ENCODE measurements at regions not wholly inside any gene's neighbourhood (a gene's known extent, or its start where the extent isn't known, plus 50 kb on each side); places are given as distances from the start of the nearest gene placed in this dataset.

DNA sequence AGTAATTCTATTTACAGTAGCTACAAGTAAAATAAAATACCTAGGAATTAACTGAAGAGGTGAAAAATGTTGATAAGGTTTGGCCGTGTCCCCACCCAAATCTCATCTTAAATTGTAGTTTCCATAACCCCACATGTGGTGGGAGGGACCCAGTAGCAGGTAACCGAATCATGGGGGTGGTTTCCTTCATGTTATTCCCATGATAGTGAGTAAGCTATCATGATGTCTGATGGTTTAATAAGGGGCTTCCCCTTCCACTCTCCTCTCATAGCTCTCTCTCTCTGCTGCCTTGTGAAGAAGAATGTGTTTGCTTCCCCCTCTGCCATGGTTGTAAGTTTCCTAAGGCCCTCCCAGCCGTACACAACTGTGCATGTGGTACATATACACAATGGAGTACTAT is 1170.7 kb downstream of the BCL11B start:
- DNase-seq (ENCODE audit: low spot score in 2 of 2) (no peak), FAIRE-seq (no peak)

DNA sequence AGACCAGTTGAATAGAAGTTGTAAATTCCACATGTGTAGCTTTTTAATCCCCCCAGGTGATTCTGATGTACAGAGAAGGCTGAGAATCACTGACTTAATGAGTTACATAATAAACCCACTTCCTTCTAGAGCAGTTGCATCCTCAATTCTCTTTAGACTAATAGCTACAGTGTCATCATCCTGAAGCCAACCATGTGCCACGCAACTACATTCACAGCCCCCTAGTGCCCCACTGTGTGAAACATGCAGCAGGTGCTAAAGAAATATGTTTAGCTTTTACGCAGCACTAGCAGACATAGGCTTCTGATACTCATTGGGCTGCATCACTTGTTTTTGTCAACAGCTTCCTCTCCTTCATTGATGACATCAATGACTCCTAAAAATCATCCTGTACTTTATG is 1168.3 kb downstream of the BCL11B start:
- FAIRE-seq, result no peak
- DNase-seq (ENCODE audit: low spot score in 2 of 2), result no peak

DNA sequence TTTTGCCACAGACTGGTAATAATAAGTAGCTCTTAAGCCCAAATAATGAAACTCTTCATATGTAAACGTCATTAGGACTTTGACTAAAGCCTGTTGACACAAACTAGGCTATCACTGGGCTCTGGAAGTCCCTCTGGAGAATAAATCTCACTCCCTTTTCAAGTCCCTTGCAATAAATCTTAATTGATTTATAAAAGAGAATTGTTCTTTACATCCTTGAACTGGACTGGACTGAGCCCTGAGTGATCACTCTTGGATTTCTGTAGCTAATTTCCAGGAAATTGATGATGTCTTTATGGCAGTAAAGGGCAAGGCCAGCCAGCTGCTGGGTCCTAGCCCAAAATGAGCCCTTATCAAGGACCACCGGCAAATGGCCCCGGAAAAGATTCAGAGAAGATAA is 1162.7 kb downstream of the BCL11B start:
- FAIRE-seq, result no peak
- no peak for DNase-seq (ENCODE audit: low spot score in 2 of 2)

DNA sequence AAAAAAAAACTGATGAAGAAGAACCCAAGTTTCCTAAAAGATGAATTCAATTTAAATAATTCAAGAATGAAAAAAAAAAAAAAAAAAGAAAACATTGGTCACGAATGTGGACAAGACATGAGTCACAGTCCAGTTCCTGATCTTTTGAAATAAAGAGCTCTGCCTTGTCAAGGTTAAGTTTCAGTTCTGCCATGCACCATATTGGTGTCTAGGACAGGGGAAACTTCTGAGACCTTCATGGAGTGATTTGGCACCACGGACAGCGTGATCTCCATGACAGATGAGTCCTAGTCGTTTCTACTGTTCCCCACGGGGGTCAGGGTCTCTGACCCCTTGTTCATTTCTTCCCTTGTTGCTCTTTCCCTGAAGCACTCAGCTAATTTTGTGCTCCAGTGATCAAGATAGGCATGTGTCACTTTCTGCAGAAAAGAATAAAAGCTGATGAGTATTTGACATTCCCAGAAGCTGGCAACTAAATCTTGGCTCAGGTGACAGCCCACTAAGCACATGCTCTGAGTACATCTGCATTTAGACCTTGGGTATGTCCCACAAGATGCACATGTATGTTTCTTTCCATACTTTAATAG is 1159.7 kb downstream of the BCL11B start:
- DNase-seq (ENCODE audit: low spot score in 2 of 2) (no peak), FAIRE-seq (no peak)

DNA sequence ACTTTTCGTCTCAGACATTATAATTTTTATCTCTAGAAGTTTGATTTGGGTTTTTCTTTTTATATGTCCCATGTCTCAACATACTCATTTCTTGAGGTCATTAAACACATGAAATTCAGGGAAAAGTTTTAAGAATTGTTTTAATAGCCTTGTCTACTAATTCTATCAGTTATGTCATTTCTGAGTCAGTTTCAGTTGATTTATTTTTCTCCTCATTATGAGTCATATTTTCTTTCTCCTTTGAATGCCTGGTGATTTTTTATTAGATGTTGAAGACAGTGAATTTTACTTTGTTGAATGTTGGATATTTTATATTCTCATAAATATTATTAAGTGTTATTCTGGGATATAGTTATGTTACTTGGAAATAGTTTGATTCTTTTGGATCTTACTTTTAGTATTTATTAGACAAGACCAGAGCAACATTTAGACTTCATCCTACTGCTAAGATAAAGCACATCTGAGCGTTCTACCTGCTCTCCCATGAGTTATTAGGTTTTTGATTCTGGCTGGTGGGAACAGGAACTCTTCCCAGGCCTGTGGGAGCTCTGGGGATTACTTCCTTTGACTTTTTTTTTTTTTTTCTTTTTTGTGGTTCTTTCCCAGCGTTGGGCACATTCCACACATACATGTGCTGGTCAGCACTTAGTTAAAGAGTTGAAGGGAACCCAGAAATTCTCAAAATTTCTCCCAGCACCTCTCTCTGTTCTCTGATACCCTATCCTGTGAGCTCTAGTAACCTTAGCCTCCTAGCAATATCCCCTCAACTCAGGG is 1157.7 kb downstream of the BCL11B start:
- DNase-seq (ENCODE audit: low spot score in 2 of 2) (no peak), FAIRE-seq (no peak)

DNA sequence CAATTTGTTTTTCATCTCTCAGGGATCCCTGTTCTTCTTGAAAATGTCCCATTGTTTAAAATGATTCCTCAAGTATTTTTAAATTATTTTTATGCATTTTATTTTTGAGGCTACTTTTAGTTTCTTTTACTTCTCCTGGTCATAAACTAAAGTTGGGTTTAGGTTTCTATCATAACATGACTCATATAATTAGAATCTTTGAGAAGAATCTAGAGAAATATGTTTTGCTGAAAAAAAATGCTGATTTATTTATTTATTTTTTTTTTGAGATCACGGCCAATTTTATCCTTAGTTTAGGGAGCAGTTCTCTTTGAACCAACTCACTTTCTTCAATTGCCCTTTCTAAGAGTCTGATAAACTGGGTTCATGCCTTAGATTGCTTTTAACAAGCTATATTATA is 1157.1 kb downstream of the BCL11B start:
- FAIRE-seq, result no peak
- no peak for DNase-seq (ENCODE audit: low spot score in 2 of 2)

DNA sequence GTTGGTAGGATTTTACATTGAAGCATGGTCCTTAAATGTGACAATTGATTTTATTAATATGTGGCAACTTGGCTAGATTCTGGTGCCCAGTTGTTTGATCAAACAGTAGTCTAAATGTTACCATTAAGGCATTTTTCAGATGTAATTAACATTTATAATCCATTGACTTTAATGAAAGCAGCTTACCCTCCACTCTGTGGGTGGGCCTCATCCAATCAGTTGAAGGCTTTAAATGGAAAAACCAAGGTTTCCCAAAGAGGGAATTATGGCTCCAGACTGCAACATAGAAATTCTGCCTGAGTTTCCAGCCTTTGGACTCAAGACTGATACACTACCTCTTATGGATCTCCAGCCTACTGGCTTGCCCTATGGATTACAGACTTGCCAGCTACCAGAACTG is 1153.2 kb downstream of the BCL11B start:
- FAIRE-seq, result no peak
- no peak for DNase-seq (ENCODE audit: low spot score in 2 of 2)

DNA sequence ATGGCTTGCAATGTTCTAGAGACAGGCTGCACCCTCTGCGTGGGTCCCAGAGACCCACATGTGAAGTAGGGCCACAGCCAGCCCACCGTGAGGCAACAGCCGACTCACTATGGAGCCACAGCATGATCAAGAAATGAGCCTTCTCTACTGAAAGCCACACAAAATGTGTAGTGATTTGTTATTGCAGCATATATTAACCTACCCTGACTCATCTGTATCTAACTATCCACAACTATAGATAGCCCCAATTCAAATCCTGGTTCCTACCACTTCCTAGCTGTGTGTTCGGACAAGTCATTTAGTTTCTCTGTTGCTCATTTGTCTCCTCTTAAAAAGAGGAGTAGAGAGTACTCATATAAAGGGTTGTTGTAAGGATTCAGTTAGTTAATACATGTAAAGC is 1152.3 kb downstream of the BCL11B start:
- DNase-seq (ENCODE audit: low spot score in 2 of 2), result no peak
- no peak for FAIRE-seq

DNA sequence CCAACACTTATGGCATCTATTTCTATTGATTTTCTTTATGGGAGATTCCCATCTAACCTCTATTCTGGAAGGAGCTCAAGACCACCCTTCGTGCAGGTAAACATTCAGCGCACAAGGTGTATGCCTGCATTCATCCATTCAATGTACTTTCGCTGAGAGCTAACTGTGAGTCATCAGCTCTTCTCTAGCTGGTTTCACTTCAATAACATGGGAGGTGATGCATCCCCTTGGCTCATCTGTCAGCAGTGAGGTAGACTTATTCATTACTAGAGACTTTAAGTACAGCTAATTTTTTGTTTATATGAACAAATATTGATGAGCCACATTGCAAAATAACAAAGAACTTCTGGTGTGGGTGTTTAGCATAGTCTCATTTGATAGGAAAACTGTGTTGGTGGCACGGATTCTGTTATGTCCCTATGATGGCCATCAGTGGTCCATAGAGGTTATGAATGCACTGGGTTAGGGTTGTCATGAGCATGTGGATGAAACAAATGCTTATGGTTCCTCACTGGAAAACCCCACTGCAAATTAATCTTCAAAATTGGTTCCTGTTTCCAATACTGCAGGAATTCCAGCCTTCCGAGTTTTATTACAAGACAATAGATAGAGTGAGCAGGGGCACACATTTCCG is 1151.0 kb downstream of the BCL11B start:
- FAIRE-seq (no peak), DNase-seq (ENCODE audit: low spot score in 2 of 2) (no peak)

DNA sequence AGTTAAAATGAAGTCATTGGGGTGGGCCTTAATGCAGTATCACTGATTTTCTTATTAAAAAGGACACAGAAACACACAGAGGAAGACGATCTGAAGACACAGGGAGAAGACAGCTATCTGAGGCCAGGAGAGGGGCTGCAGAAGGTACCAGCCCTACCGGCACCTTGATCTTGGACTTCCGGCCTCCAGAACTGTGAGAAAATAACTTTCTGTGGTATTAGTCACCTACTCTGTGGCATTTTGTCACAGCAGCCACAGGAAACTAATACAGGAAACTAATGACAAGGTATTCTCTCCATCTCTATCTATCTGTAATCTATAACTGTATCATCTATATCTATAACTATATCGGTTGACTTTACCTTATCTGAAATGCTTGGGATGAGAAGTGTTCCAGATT is 1149.5 kb downstream of the BCL11B start:
- FAIRE-seq, result no peak
- DNase-seq (ENCODE audit: low spot score in 2 of 2), result no peak

DNA sequence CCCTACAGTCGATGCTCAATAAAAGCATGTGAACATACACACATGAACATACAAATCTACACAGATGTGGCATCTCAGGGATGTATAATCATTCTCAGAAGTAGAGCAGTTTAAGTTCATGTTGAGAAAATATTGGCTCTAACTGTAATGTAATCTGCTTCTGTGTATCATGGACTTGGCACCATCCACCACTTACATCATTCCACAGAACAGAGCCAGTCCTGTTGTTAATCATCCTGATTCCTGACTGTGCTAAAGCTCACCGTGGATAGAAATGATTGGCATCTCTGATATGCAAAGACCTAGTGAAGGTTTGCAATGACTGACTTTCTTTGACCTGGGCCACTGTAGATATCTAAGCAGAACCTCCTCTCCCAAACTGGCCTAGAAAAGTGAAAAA is 1141.3 kb downstream of the BCL11B start:
- no peak for DNase-seq (ENCODE audit: low spot score in 2 of 2)
- no peak for FAIRE-seq

DNA sequence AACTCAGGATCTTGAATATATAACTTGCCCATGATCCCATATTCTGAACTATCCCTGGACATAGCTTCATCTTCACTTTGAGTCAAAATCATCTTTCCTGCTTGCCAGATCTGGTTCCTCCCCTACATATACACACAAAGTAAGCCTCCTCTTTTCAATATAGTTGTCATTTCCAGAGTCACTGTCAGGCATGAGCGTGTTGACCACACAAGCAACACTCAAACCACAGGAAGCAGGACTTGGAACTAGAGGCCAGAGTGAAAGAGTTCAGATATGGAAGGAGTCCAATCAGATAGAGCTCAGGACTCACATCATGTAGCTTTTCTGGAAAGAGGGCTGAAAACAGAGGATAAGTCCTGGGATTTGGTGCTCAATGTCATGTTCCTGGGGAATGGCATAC is 1140.6 kb downstream of the BCL11B start:
- no peak for FAIRE-seq
- DNase-seq (ENCODE audit: low spot score in 2 of 2), result no peak

DNA sequence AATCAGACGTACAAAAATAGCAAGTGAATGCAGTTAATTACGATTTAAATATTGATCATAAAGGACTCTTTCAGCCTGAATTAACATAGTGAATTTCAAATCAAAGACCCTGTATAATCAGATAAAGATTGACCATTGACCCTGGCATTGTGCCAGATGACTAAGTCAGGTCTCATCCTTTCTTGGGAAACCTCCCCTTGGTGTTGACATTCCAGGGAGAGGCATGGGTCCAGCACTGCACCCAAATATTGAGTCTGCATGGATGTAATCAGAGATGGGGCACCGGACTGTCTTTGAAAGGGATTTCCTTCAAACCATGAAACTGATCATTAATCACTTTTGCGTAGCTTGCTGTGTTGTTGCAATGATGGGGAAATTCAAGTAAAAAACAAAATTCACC is 1138.2 kb downstream of the BCL11B start:
- DNase-seq (ENCODE audit: low spot score in 2 of 2), result no peak
- no peak for FAIRE-seq

DNA sequence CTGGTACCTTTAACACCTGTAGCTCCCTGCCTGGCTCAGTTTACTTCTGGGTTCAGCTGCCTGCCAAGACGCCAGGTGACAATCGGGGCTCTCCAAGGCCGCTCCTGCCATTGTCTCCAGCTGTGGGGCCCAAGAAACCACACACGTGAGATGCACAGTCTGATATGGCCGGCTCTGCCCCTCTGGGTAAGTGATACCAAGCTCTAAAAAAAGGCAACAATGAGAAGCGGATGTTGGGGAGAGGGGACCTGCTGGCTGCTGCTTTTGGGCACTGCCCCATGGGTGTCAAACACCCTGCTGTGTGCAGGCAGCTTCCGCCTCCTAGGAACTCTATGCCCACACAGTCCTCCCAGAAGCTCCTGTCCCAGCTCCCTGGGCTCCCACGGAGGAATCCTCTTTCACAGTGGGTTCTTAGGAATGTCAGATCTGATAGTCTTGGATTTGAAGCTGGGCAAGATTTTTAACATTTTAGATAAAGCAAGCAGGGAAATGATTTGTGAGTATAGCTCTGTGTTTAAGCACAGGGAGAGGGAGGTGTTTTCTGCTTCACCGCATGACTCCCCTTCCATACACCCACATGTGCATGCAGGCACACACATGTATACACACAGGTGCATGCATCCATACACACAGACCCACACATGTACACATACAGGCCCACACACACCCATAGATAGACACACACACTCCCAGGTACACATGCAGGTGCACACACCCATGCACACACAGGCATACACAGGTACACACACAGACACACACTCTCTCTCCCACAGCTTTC is 1135.8 kb downstream of the BCL11B start:
- no peak for DNase-seq (ENCODE audit: low spot score in 2 of 2)
- FAIRE-seq, result no peak

DNA sequence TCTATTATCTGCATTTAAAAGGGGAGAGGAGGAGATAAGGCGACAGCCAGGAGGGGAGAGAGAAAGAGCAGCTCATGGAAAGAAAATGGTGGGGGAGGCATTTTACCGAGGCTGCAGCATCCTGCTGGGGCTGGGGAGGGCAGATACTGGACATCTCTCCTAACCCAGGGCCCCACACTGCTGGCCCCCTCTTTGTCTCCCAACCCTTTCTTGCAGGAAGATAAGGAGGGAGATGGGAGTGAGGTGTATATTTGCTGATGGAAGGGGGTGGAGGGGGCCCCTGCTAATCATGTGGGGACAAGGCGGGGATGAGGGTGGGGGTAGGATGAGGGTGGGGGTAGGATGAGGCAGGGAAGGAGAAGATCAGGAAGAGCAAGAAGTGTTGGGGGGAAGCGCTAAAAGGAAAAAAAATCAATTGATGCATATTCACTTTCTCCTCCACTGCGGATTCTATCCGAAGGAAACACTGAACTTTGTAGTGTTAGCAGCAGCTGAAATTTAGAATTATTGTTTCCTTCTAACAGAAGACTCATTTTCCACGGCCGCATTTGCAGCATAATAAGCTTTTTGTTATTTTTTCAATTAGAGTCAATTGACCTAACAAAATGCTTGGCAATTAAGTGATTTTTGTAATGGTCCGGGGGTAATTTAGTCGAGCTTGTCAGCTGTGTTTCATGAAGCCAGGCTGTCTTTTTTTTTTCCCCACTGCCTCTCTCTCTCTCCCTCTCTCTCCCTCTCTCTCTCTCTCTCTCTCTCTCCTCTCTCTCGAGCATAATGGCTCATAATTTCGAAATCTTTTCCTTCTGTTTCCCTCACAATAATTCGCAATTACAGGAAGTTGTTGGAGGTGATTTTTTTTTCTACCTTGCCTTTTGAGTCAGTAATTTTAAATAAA is 1134.6 kb downstream of the BCL11B start:
- peak; percentile 10 for FAIRE-seq
- DNase-seq (ENCODE audit: low spot score in 2 of 2), result no peak

DNA sequence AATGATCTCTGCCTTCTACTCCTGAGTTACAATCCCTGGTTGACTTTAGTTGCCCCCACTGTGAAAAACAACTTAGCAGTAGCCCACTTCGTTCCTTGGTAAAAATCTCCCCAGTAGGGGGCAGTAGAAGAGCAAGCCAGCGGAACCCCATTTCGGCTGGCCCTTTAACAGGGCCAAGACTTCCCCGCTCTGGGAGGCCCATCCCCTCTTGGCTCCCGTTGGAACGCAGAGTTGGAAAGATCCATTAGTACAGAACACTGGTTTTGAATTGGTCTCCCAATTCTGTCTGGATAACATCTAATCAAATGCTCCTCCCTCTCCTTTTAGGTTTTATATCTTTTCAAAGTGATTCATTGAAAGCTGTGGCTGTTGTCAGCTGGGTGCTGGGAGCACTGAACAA is 1133.3 kb downstream of the BCL11B start:
- DNase-seq (ENCODE audit: low spot score in 2 of 2) (peak in 1 of 2 donors; percentile 10), FAIRE-seq (no peak)

DNA sequence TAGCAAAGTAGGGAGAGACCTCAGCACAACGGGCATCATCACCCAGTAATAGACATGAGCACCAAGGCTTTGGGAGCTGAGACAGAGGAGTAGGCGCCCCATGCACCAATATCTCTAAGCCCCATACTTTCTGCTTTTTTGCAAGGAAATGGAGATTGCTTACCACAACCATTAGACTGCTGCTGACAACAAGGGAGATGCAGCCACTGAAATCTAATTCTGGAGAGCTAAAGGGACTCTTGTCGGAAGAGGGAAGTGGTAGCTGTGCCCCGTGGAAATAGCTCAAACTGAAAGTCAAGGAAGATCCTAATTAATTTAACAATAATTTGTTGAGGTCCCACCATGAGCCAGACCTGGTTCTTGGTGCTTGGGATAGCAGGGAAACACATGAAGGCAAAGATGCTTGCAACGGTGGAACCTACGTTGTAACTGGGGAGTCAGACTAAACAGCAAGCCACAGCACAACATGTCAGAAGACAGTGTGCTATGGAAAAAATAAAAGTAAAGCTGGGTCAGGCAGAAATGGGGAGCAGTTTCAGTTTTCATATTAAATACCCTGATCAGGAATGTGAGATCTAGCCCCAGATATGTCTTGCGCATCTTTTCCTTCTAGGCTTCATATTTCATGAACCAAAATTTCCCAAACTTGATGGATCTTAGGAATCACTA is 1131.0 kb downstream of the BCL11B start:
- FAIRE-seq, result no peak

DNA sequence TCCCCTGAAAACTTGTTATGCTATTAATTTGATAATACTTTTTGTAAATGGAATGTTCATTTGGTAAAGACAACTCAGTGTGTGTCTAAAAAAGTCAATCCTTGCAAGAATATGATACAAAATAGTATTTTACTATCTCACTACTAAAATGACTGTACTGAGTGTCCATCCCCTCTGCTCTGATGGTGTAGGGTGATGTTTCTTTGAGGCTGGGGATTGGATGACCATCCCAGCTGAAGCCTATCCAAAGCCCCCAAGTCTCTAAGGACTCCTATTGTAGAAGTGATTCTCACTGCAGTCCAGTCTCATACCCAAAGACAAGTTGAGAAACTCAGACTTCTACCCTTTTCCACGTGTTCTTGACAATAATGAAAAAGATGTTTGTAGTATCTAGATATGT is 1128.4 kb downstream of the BCL11B start:
- FAIRE-seq (no peak), DNase-seq (ENCODE audit: low spot score in 2 of 2) (no peak)

More for the DNA sequence above, 1131.0 kb downstream of the BCL11B start:
- DNase-seq (ENCODE audit: low spot score in 2 of 2), result no peak

DNA sequence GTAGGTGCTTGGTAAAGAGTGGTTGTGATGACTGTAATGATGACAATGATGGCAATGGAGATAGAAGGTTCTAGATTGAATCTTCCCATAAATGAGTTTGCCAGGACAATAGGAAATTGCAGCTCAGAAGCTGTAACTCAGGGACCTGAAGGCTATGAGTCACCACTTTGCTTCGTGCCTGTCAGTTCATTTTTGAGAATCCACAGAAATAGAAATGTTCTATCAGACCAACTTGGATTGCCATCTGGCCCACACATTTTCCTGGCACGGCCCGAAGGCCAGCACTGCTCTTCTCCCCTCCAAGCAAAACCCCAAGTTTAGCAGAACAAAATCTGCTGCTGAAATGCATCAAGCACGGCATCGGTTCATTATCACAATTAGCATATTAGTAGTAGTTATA is 1127.0 kb downstream of the BCL11B start:
- FAIRE-seq (no peak), DNase-seq (ENCODE audit: low spot score in 2 of 2) (no peak)

DNA sequence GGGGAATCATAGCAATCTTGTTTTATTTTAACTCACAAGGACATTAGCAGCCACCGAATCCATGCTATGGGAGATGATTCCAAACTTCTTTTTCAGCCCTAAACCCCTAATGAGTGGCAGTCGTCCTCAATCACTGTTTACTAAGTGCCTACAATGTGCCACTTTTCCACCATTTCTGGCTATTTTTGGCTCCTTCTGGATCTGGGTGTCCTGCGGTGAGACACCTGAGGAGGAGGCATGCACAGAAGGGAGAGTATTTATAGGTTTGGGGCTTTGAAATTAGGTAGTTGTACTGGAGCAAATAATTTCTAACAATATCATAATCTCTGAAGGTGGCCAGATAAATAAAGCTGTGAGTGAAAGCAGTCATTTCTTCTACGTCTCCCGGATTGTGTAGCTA is 1125.6 kb downstream of the BCL11B start:
- DNase-seq (ENCODE audit: low spot score in 2 of 2), result no peak
- no peak for FAIRE-seq
